ENCODE measurements at regions not wholly inside any gene's neighbourhood (a gene's known extent, or its start where the extent isn't known, plus 50 kb on each side); places are given as distances from the start of the nearest gene placed in this dataset.

- TF ChIP-seq CTCF (IDR thresholded peaks at IDR 0.05) (no peak), EP300 (IDR thresholded peaks at IDR 0.05; ENCODE audit: low read depth) (no peak), POLR2AphosphoS5 (IDR thresholded peaks at IDR 0.05) (no peak), POLR2A (IDR thresholded peaks at IDR 0.05) (no peak)
These were observed 233.6 kb downstream of the ACTL7B start for GRCh38 chr9:108621991-108622855.

All from transverse colon (tissue), 4 donors.